Left lung (tissue), 4 donors: ENCODE measurements at regions not wholly inside any gene's neighbourhood (a gene's known extent, or its start where the extent isn't known, plus 50 kb on each side); places are given as distances from the start of the nearest gene placed in this dataset.

Experiments
- ATAC-seq: fragments of 200-7000 bp; cut with Tn5 transposase; one replicate; pipeline ENCODE4 v1.9.1; 2020; ENCODE audit warnings: moderate library complexity
- DNase-seq, 4 donors: peaks; one replicate each; pipeline ENCODE4 v3.0.0-alpha.2; 2013 to 2020
- H3K27ac ChIP-seq, 2 donors: fragments of 200-600 bp; sonication (generic) in 1 of 2; one replicate each; pipeline versions ENCODE4 v1.5.0 to v1.8.0; 2020 to 2021
- H3K27me3 ChIP-seq, 2 donors: fragments of 200-600 bp; sonication (generic) in 1 of 2; one replicate each; pipeline versions ENCODE4 v1.5.0 to v1.8.0; 2020 to 2021
- H3K36me3 ChIP-seq, 2 donors: fragments of 200-600 bp; sonication (generic) in 1 of 2; one replicate each; pipeline versions ENCODE4 v1.5.0 to v1.8.0; 2020 to 2021
- H3K4me1 ChIP-seq, 2 donors: fragments of 200-600 bp; one replicate each; pipeline ENCODE4 v1.8.0; 2021
- H3K4me3 ChIP-seq, 2 donors: fragments of 200-600 bp; sonication (generic) in 1 of 2; one replicate each; pipeline versions ENCODE4 v1.5.0 to v1.8.0; 2020 to 2021; ENCODE audit warnings: mild to moderate bottlenecking in 1 of 2
- H3K9me3 ChIP-seq, 2 donors: fragments of 200-600 bp; sonication (generic) in 1 of 2; one replicate each; pipeline versions ENCODE4 v1.5.0 to v1.8.0; 2020 to 2021
- CTCF ChIP-seq, 2 donors: fragments of 200-600 bp; sonication (generic) in 1 of 2; IDR thresholded peaks; one replicate each; pipeline versions ENCODE4 v1.5.0 to v1.8.0; 2021; ENCODE audit warnings: antibody characterized with exemption in 2 of 2
- intact Hi-C, 2 donors: fragments of 100-400 bp; cut with DNase I; formaldehyde crosslinking; loops; one replicate each; pipeline versions ENCODE4 v1.11.2 to v1.14.2; 2022
- donor health status: DM: no; HTN: yes; CAD: no.
- donor health status: DM: no; HTN: no; CAD: no.

DNA sequence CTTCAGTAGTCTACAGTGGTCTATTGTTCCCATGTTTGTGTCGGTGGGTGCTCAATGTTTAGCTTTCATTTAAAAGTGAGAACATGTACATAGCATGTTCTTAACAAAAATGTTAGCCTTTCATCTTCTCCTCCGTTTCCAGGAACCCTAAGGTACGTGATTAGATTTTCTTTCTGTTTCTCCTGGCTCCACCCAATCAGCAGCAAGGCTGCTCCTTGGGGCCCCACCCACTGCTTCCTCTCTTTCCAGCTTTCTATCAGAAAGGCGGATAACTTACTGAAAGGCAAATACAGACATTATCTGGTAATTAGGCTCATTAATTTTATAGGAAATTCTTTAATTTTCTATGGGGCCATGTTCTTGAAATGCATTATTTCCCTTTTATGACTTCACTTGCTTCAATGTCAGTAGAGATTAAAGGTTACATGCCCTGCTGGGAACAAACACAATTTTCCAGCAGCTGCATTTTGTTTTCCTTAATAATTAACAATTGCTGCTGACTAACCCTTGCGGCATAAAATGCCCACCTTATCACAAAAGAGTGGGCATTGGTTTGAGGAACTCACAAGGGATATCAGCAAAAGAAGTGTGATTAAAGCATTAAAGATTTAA, 324.9 kb upstream of the SNX7 start:
- intact Hi-C loops: no loop called here
- Histone ChIP-seq H3K27me3 (no peaks in the 10 kb centered on the region), H3K9me3 (no peaks in the 10 kb centered on the region), H3K36me3 (no peaks in the 10 kb centered on the region), H3K4me3 (no peak overlapping the region), H3K27ac (no peak overlapping the region), H3K4me1 (no peaks in the 10 kb centered on the region)
- no peak for TF ChIP-seq CTCF (IDR thresholded peaks at IDR 0.05)
- DNase-seq (no peak), ATAC-seq (no peak)

DNA sequence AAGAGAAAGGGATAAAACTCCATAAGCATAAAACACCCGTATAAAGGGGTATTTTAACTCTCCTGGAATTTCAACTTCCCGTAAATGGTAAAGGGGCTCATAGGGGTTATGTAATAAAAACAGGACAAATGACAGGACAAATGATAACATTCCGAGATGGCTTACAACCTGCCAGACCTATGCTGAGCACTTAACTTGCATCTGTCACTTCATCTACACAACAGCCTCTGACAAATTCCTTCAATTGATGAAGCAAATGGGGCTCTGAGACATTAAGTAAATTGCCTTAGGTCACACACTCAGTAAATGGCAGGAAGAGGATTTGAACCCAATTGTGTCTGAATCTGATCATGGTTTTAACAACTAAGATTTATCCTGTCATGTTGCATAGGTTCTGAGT, 327.6 kb upstream of the SNX7 start:
- intact Hi-C loops: no loop called here
- Histone ChIP-seq H3K36me3 (no peaks in the 10 kb centered on the region), H3K9me3 (no peaks in the 10 kb centered on the region), H3K4me3 (no peak overlapping the region), H3K27me3 (no peaks in the 10 kb centered on the region), H3K27ac (no peak overlapping the region), H3K4me1 (no peaks in the 10 kb centered on the region)
- ATAC-seq: no peak
- no peak for TF ChIP-seq CTCF (IDR thresholded peaks at IDR 0.05)
- DNase-seq: no peak

GRCh38 chr1:98333406-98333805, 328.1 kb upstream of the SNX7 start:
- intact Hi-C loops: no loop called here
- Histone ChIP-seq H3K9me3 (no peaks in the 10 kb centered on the region), H3K4me1 (no peaks in the 10 kb centered on the region), H3K36me3 (no peaks in the 10 kb centered on the region), H3K27ac (no peak overlapping the region), H3K4me3 (no peak overlapping the region), H3K27me3 (no peaks in the 10 kb centered on the region)
- ATAC-seq (no peak), DNase-seq (no peak)
- TF ChIP-seq CTCF (IDR thresholded peaks at IDR 0.05): no peak

GRCh38 chr1:98331718-98332311, 329.7 kb upstream of the SNX7 start:
- intact Hi-C loops: no loop called here
- TF ChIP-seq CTCF (IDR thresholded peaks at IDR 0.05): no peak
- no peak for DNase-seq
- Histone ChIP-seq H3K9me3 (no peaks in the 10 kb centered on the region), H3K4me1 (peaks cover 0 to 2% of the 10 kb centered on the region in 2 donors), H3K4me3 (no peak overlapping the region), H3K36me3 (no peaks in the 10 kb centered on the region), H3K27me3 (no peaks in the 10 kb centered on the region), H3K27ac (no peak overlapping the region)
- no peak for ATAC-seq

- no peak for TF ChIP-seq CTCF (IDR thresholded peaks at IDR 0.05)
- Histone ChIP-seq H3K4me1 (peaks cover 0 to 6% of the 10 kb centered on the region in 2 donors), H3K36me3 (no peaks in the 10 kb centered on the region), H3K9me3 (no peaks in the 10 kb centered on the region), H3K27ac (no peak overlapping the region), H3K4me3 (no peak overlapping the region), H3K27me3 (no peaks in the 10 kb centered on the region)
- no peak for ATAC-seq
- intact Hi-C loops: no loop called here
- DNase-seq: no peak
Observed at GRCh38 chr1:98331243-98331642, 330.3 kb upstream of the SNX7 start.
